ENCODE measurements at regions not wholly inside any gene's neighbourhood (a gene's known extent, or its start where the extent isn't known, plus 50 kb on each side); places are given as distances from the start of the nearest gene placed in this dataset.

GRCh38 chr2:204239411-204240165, 303.0 kb downstream of the ICOS start:
- no peak for DNase-seq

DNA sequence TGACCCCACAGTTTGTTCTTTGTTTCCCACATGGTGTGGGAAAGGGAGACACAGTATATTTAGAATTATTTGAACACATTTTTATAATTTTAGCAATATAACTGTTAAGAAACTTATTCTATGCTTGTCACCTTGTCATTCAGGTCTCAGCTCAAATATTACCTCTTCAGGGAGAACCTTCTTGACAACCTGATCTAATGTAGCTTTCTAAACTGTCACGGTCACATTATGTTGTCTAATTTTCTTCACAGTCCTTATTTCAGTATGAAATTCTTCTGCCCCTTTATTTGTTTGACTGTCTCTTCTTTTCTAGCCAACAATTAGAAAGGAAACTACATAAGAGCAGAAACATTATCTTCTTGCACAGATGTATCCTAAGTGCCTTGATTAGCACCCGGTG, 304.3 kb upstream of the PARD3B start:
- no peak for DNase-seq

DNA sequence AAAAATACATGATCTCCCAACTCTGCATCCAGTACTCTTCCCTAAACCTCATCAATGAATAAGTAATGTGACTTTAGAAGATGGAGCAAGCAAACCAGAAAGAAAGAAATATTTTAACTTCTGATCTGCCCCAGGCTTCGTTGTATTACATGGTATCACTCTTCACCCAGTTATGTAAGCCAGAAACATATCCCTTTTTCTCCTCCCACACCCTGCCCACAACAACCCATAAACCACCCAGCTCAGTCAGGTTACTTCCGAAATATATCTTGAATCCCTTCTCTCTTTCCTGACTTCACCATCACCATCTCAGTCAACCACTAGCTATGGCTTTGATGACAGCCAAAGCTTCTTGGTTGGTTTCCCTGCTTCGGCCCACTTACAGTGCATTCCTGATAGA, 295.8 kb upstream of the PARD3B start:
- no peak for DNase-seq

- DNase-seq = no peak
Measured at GRCh38 chr2:204250692-204251091, 294.6 kb upstream of the PARD3B start.

- DNase-seq = no peak
Measured at GRCh38 chr2:204251158-204251997, 293.9 kb upstream of the PARD3B start.

- no peak for DNase-seq
Measured at GRCh38 chr2:204251998-204252376, 293.3 kb upstream of the PARD3B start.

- DNase-seq = no peak
Measured at GRCh38 chr2:204255071-204255470, 290.2 kb upstream of the PARD3B start.

- no peak for DNase-seq
Measured at GRCh38 chr2:204255526-204255925, 289.7 kb upstream of the PARD3B start.

DNA sequence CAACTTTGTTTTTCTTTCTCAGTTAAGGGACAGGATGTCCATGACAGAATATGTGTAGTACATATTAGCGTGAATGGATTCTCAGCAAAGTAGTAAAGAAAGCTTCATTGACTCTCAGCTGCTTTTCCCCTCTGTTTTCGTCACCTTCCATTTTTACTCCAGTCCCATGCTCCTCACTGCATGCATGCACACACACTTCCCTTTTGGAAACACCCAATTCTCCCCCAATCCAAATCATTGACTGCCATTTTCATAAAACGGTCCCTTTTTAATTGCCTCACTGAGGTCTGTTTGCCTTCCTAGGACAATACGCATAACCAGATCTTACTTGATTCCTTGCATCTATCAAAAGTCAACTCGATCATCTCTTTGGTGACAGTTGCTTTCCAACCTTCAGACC, 287.5 kb upstream of the PARD3B start:
- DNase-seq = no peak

GRCh38 chr2:204258890-204259289, 286.4 kb upstream of the PARD3B start:
- no peak for DNase-seq

- peak in 2 of 4 experiments; percentile 2 to 4 for DNase-seq
Measured at GRCh38 chr2:204260162-204260877, 285.0 kb upstream of the PARD3B start.

DNA sequence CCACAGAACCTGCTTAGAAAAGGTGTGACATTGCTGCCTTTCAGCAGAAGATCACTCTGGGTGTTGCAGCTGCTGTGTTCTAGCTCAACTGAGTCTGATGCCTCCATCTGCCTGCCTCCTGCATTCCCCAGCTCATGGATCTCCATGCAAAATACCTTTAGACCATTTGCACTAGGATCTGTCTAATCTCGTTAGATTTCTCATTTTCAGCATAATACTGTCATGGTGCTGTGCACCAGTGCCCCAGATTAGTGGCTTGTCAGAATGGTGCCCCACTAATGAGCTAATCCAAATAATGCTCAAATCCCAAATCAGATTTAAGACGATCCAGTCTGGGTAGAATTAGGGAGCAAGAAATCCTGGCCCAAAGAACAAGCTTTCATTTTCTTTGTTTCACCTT, 284.4 kb upstream of the PARD3B start:
- DNase-seq = no peak

DNA sequence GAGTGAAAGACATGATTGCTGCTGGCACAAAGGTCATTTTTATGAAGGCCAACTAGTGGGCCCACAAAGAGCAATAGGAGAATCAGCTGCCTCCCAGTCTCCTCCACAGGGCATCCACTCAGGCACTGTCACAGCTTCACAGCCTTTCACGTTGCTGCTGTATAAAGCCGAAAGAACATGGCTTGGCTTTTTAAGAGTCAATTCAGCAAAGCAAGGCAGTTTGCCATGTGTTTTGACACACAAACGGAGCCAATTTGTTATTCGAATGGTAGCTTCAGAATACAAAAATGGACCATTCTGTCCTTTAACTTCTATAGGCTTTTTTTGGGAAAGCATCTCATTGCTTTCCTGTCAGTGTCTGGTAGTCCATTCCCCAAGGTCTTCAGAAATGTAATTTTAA, 283.4 kb upstream of the PARD3B start:
- no peak for DNase-seq

- DNase-seq = no peak
Measured at GRCh38 chr2:204264085-204264553, 281.2 kb upstream of the PARD3B start.

GRCh38 chr2:204264621-204265140, 280.6 kb upstream of the PARD3B start:
- DNase-seq = no peak

DNA sequence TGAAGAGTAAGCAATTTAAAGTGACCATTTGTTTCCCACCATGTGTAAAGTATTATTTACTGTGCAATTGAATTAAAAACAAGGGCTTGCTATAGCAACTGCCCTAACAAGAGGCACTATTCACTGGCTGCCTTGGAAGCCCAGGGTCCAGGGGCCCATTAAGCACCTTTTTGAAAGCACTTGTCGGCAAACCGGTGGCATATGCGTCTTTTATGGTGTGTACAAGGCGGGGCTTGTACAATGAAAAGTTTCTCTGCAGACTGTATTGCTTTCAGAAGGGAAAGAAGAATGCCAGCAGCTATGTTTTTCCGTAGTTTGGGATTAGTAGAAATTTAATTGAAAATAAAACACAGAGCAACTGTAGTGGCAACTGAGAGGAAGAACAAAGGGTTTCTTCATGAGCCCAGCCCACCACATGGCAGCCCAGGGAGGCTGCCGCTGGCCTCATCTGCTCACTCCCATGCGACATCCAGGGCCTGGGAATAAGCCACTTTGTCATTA, 279.5 kb upstream of the PARD3B start:
- no peak for DNase-seq

- no peak for DNase-seq
Measured at GRCh38 chr2:204268458-204268857, 276.8 kb upstream of the PARD3B start.

GRCh38 chr2:204268971-204269370, 276.3 kb upstream of the PARD3B start:
- no peak for DNase-seq

- DNase-seq = no peak
Measured at GRCh38 chr2:204272089-204272488, 273.2 kb upstream of the PARD3B start.

DNA sequence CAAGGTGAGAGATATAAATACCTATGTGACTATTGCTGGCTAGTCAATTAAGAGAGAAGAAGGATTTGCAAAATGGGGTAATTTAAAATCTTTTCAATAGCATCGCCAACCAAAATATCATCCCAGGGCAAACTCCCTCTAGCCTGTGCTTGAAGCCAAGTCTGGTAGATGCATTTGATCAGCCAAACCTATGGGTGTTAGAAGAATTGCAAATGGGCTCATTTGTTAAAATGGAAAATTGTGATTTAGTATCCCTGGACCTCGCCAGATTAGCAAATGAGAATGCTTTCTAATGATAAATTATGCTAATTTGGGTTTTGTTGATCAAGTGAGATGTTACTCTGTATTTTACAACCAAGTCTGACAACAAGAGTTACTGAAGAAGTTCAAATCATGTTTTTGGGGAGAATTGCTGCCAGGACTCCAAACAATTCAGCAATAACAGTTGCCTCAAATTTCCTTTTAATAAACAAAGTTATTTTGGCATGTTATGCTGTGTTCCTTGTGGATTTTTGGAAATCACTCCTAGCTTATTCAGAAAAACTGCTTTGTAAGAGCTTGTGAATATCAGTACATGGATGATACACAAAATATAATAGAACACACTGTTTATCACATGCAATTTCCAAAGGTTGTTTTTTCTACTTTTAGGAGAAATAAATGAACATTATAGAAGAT, 272.5 kb upstream of the PARD3B start:
- DNase-seq = no peak

DNA sequence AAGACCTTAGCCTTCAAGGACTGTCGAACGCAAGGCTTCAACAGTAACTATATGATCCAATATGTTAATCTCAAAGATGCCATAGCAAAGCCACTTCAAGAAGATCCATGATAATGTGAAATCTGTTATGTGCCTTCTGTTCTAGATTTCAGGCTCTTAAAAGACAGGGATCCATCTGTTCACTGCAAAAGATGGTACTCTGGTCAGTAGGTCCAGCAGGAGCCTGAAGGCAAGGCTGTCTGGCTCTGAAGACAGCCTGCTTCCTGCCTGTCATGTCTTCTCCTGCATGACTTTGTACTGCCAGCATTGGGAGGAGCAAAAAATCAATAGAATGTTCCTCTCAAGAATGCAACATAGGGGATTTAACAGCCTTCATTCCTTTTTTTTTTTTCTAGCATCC, 270.8 kb upstream of the PARD3B start:
- no peak for DNase-seq

DNA sequence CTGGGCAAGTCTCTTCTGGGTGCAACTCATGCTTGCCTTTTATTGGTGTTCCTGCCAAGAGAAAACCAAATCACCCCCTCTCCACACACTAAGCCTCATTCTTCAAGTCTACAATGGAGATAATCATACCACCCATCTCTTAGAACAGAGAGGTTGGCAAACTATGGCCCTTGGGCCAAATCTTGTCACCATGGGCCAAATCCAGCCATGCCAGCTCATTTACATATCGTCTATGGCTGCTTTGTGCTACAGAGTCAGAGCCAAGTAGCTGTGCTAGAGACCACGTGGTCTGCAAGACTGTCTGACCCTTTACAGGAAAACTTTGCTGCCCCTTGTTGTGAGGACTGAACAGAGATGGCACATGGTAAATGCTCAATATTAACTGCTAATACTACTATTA, 270.3 kb upstream of the PARD3B start:
- DNase-seq = no peak

GRCh38 chr2:204277226-204277625, 268.0 kb upstream of the PARD3B start:
- no peak for DNase-seq
